ENCODE measurements at regions not wholly inside any gene's neighbourhood (a gene's known extent, or its start where the extent isn't known, plus 50 kb on each side); places are given as distances from the start of the nearest gene placed in this dataset.

DNA sequence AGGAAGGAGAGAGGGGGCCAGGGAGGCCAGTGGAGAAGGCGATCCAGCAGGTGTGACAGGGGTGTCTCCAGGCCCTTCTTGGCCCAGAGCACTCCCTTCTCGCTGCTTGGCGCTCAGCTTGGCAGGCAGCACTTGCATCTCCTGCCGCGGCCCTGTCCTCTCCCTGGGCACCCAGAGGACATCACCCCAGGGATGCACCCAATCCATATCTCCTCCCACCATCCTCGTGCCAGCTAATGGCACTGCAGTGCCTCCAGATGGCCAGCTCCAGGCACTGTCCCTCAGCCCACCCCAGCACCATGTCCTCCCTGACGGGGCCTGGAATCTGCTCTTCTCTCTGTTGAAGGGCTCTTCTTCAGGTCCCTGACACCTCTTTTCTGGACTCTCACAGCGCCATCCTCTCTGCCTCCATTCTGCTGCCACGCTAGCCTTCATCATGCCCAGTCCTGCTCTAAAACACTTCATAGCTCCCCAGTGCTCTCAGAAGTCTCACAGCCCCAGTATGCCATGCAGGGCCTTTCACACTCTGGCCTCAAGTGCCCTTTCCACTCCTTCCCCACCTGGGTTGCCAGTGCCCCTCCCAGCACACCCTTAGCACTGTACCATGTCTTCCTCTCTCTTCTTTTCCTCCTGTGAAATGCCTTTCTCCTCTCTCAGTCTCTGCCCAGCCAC lies 106.8 kb upstream of the SLC6A11 start:
- TF ChIP-seq, protein P1, sequence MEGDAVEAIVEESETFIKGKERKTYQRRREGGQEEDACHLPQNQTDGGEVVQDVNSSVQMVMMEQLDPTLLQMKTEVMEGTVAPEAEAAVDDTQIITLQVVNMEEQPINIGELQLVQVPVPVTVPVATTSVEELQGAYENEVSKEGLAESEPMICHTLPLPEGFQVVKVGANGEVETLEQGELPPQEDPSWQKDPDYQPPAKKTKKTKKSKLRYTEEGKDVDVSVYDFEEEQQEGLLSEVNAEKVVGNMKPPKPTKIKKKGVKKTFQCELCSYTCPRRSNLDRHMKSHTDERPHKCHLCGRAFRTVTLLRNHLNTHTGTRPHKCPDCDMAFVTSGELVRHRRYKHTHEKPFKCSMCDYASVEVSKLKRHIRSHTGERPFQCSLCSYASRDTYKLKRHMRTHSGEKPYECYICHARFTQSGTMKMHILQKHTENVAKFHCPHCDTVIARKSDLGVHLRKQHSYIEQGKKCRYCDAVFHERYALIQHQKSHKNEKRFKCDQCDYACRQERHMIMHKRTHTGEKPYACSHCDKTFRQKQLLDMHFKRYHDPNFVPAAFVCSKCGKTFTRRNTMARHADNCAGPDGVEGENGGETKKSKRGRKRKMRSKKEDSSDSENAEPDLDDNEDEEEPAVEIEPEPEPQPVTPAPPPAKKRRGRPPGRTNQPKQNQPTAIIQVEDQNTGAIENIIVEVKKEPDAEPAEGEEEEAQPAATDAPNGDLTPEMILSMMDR (IDR thresholded peaks at IDR 0.05; ENCODE audit: borderline replicate concordance, extremely low read depth, low read length, poor library complexity, severe bottlenecking) = no peak
- TF ChIP-seq EZH2 (IDR thresholded peaks at IDR 0.05; ENCODE audit: borderline replicate concordance, low read depth, low read length, severe bottlenecking) = no peak
